ENCODE measurements at regions not wholly inside any gene's neighbourhood (a gene's known extent, or its start where the extent isn't known, plus 50 kb on each side); places are given as distances from the start of the nearest gene placed in this dataset.

GRCh38 chr21:20698585-20698984 is 299.6 kb upstream of the NCAM2 start:
- no peak overlapping the region for H3K4me2 ChIP-seq (ENCODE audit: low read length)
- no peaks in the 10 kb centered on the region for H3K36me3 ChIP-seq (ENCODE audit: insufficient read depth, low read length)
- H3K9ac ChIP-seq (ENCODE audit: low read depth, low read length), result no peak overlapping the region
- H3K9me3 ChIP-seq (replicated peaks; ENCODE audit: low read length), result no peaks in the 10 kb centered on the region
- no peak overlapping the region for H3K4me3 ChIP-seq (ENCODE audit: low read length)
- no peaks in the 10 kb centered on the region for H3K27me3 ChIP-seq (ENCODE audit: control insufficient read depth, insufficient read depth, low read length)
- no peaks in the 10 kb centered on the region for H3K4me1 ChIP-seq (ENCODE audit: control insufficient read depth, insufficient read depth, low read length)

GRCh38 chr21:20701235-20701634 is 297.0 kb upstream of the NCAM2 start:
- Histone ChIP-seq H3K4me3 (ENCODE audit: low read length) (no peak overlapping the region), H3K36me3 (ENCODE audit: insufficient read depth, low read length) (no peaks in the 10 kb centered on the region), H3K27me3 (ENCODE audit: control insufficient read depth, insufficient read depth, low read length) (no peaks in the 10 kb centered on the region), H3K4me1 (ENCODE audit: control insufficient read depth, insufficient read depth, low read length) (no peaks in the 10 kb centered on the region), H3K9ac (ENCODE audit: low read depth, low read length) (no peak overlapping the region), H3K4me2 (ENCODE audit: low read length) (no peak overlapping the region), H3K9me3 (replicated peaks; ENCODE audit: low read length) (no peaks in the 10 kb centered on the region)

- Histone ChIP-seq H3K36me3 (ENCODE audit: insufficient read depth, low read length) (no peaks in the 10 kb centered on the region), H3K4me2 (ENCODE audit: low read length) (no peak overlapping the region), H3K27me3 (ENCODE audit: control insufficient read depth, insufficient read depth, low read length) (no peaks in the 10 kb centered on the region), H3K4me3 (ENCODE audit: low read length) (no peak overlapping the region), H3K9me3 (replicated peaks; ENCODE audit: low read length) (no peaks in the 10 kb centered on the region), H3K9ac (ENCODE audit: low read depth, low read length) (no peak overlapping the region), H3K4me1 (ENCODE audit: control insufficient read depth, insufficient read depth, low read length) (no peaks in the 10 kb centered on the region)
Measured at GRCh38 chr21:20703112-20703767, 295.0 kb upstream of the NCAM2 start.

- H3K4me2 ChIP-seq (ENCODE audit: low read length), result peak overlapping the region; percentile 58
- no peaks in the 10 kb centered on the region for H3K36me3 ChIP-seq (ENCODE audit: insufficient read depth, low read length)
- H3K9me3 ChIP-seq (replicated peaks; ENCODE audit: low read length), result no peaks in the 10 kb centered on the region
- H3K27me3 ChIP-seq (ENCODE audit: control insufficient read depth, insufficient read depth, low read length), result no peaks in the 10 kb centered on the region
- no peak overlapping the region for H3K4me3 ChIP-seq (ENCODE audit: low read length)
- peaks cover 19% of the 10 kb centered on the region for H3K4me1 ChIP-seq (ENCODE audit: control insufficient read depth, insufficient read depth, low read length)
- peak overlapping the region; percentile 70 for H3K9ac ChIP-seq (ENCODE audit: low read depth, low read length)
Measured at GRCh38 chr21:20720623-20721022, 277.6 kb upstream of the NCAM2 start.

GRCh38 chr21:20721151-20721550 is 277.1 kb upstream of the NCAM2 start:
- H3K4me2 ChIP-seq (ENCODE audit: low read length), result peak overlapping the region; percentile 58
- no peaks in the 10 kb centered on the region for H3K36me3 ChIP-seq (ENCODE audit: insufficient read depth, low read length)
- H3K4me3 ChIP-seq (ENCODE audit: low read length), result no peak overlapping the region
- H3K9ac ChIP-seq (ENCODE audit: low read depth, low read length), result peak overlapping the region; percentile 16
- no peaks in the 10 kb centered on the region for H3K9me3 ChIP-seq (replicated peaks; ENCODE audit: low read length)
- peaks cover 19% of the 10 kb centered on the region for H3K4me1 ChIP-seq (ENCODE audit: control insufficient read depth, insufficient read depth, low read length)
- no peaks in the 10 kb centered on the region for H3K27me3 ChIP-seq (ENCODE audit: control insufficient read depth, insufficient read depth, low read length)

GRCh38 chr21:20728691-20729090 is 269.5 kb upstream of the NCAM2 start:
- no peak overlapping the region for H3K9ac ChIP-seq (ENCODE audit: low read depth, low read length)
- H3K4me1 ChIP-seq (ENCODE audit: control insufficient read depth, insufficient read depth, low read length), result no peaks in the 10 kb centered on the region
- H3K9me3 ChIP-seq (replicated peaks; ENCODE audit: low read length), result no peaks in the 10 kb centered on the region
- no peak overlapping the region for H3K4me2 ChIP-seq (ENCODE audit: low read length)
- H3K36me3 ChIP-seq (ENCODE audit: insufficient read depth, low read length), result no peaks in the 10 kb centered on the region
- no peaks in the 10 kb centered on the region for H3K27me3 ChIP-seq (ENCODE audit: control insufficient read depth, insufficient read depth, low read length)
- no peak overlapping the region for H3K4me3 ChIP-seq (ENCODE audit: low read length)

GRCh38 chr21:20729376-20729775 is 268.8 kb upstream of the NCAM2 start:
- H3K9me3 ChIP-seq (replicated peaks; ENCODE audit: low read length), result no peaks in the 10 kb centered on the region
- no peak overlapping the region for H3K9ac ChIP-seq (ENCODE audit: low read depth, low read length)
- no peak overlapping the region for H3K4me2 ChIP-seq (ENCODE audit: low read length)
- no peak overlapping the region for H3K4me3 ChIP-seq (ENCODE audit: low read length)
- H3K36me3 ChIP-seq (ENCODE audit: insufficient read depth, low read length), result no peaks in the 10 kb centered on the region
- H3K4me1 ChIP-seq (ENCODE audit: control insufficient read depth, insufficient read depth, low read length), result no peaks in the 10 kb centered on the region
- H3K27me3 ChIP-seq (ENCODE audit: control insufficient read depth, insufficient read depth, low read length), result no peaks in the 10 kb centered on the region

GRCh38 chr21:20730441-20730840 is 267.8 kb upstream of the NCAM2 start:
- H3K4me2 ChIP-seq (ENCODE audit: low read length), result no peak overlapping the region
- H3K4me1 ChIP-seq (ENCODE audit: control insufficient read depth, insufficient read depth, low read length), result no peaks in the 10 kb centered on the region
- H3K9me3 ChIP-seq (replicated peaks; ENCODE audit: low read length), result no peaks in the 10 kb centered on the region
- no peaks in the 10 kb centered on the region for H3K36me3 ChIP-seq (ENCODE audit: insufficient read depth, low read length)
- no peak overlapping the region for H3K4me3 ChIP-seq (ENCODE audit: low read length)
- H3K9ac ChIP-seq (ENCODE audit: low read depth, low read length), result no peak overlapping the region
- no peaks in the 10 kb centered on the region for H3K27me3 ChIP-seq (ENCODE audit: control insufficient read depth, insufficient read depth, low read length)

- Histone ChIP-seq H3K36me3 (ENCODE audit: insufficient read depth, low read length) (no peaks in the 10 kb centered on the region), H3K9me3 (replicated peaks; ENCODE audit: low read length) (no peaks in the 10 kb centered on the region), H3K4me2 (ENCODE audit: low read length) (no peak overlapping the region), H3K4me1 (ENCODE audit: control insufficient read depth, insufficient read depth, low read length) (no peaks in the 10 kb centered on the region), H3K27me3 (ENCODE audit: control insufficient read depth, insufficient read depth, low read length) (no peaks in the 10 kb centered on the region), H3K4me3 (ENCODE audit: low read length) (no peak overlapping the region), H3K9ac (ENCODE audit: low read depth, low read length) (no peak overlapping the region)
Measured at GRCh38 chr21:20735257-20735656, 263.0 kb upstream of the NCAM2 start.

- H3K27me3 ChIP-seq (ENCODE audit: control insufficient read depth, insufficient read depth, low read length), result no peaks in the 10 kb centered on the region
- no peak overlapping the region for H3K4me3 ChIP-seq (ENCODE audit: low read length)
- H3K4me1 ChIP-seq (ENCODE audit: control insufficient read depth, insufficient read depth, low read length), result no peaks in the 10 kb centered on the region
- no peak overlapping the region for H3K9ac ChIP-seq (ENCODE audit: low read depth, low read length)
- H3K9me3 ChIP-seq (replicated peaks; ENCODE audit: low read length), result no peaks in the 10 kb centered on the region
- no peak overlapping the region for H3K4me2 ChIP-seq (ENCODE audit: low read length)
- H3K36me3 ChIP-seq (ENCODE audit: insufficient read depth, low read length), result no peaks in the 10 kb centered on the region
Measured at GRCh38 chr21:20737227-20737913, 260.8 kb upstream of the NCAM2 start.

- H3K9ac ChIP-seq (ENCODE audit: low read depth, low read length), result no peak overlapping the region
- no peaks in the 10 kb centered on the region for H3K36me3 ChIP-seq (ENCODE audit: insufficient read depth, low read length)
- no peaks in the 10 kb centered on the region for H3K4me1 ChIP-seq (ENCODE audit: control insufficient read depth, insufficient read depth, low read length)
- H3K27me3 ChIP-seq (ENCODE audit: control insufficient read depth, insufficient read depth, low read length), result no peaks in the 10 kb centered on the region
- no peak overlapping the region for H3K4me3 ChIP-seq (ENCODE audit: low read length)
- no peaks in the 10 kb centered on the region for H3K9me3 ChIP-seq (replicated peaks; ENCODE audit: low read length)
- H3K4me2 ChIP-seq (ENCODE audit: low read length), result no peak overlapping the region
Measured at GRCh38 chr21:20739421-20739820, 258.8 kb upstream of the NCAM2 start.

GRCh38 chr21:20741445-20741844 is 256.8 kb upstream of the NCAM2 start:
- Histone ChIP-seq H3K4me2 (ENCODE audit: low read length) (no peak overlapping the region), H3K27me3 (ENCODE audit: control insufficient read depth, insufficient read depth, low read length) (no peaks in the 10 kb centered on the region), H3K36me3 (ENCODE audit: insufficient read depth, low read length) (no peaks in the 10 kb centered on the region), H3K4me1 (ENCODE audit: control insufficient read depth, insufficient read depth, low read length) (no peaks in the 10 kb centered on the region), H3K4me3 (ENCODE audit: low read length) (no peak overlapping the region), H3K9ac (ENCODE audit: low read depth, low read length) (no peak overlapping the region), H3K9me3 (replicated peaks; ENCODE audit: low read length) (no peaks in the 10 kb centered on the region)

Measured in skeletal muscle satellite cell (primary cell).